LHCN-M2 (cell line): ENCODE measurements at regions not wholly inside any gene's neighbourhood (a gene's known extent, or its start where the extent isn't known, plus 50 kb on each side); places are given as distances from the start of the nearest gene placed in this dataset.
A peak's percentile ranks its signal among the peaks of the same experiment; 100 is the strongest.

Experiments used
- DNase-seq: peaks from one replicate; pipeline ENCODE4 v3.0.0-alpha.2; 2012; ENCODE audit warnings: low read depth

GRCh38 chr16:88284626-88285513, 97.9 kb upstream of the ZNF469 start:
- no peak for DNase-seq

- DNase-seq = no peak
Measured at GRCh38 chr16:88285514-88285822, 97.3 kb upstream of the ZNF469 start.

- DNase-seq = no peak
Measured at GRCh38 chr16:88286301-88286923, 96.3 kb upstream of the ZNF469 start.

GRCh38 chr16:88287219-88287618, 95.5 kb upstream of the ZNF469 start:
- DNase-seq = no peak

- no peak for DNase-seq
Measured at GRCh38 chr16:88288303-88288702, 94.5 kb upstream of the ZNF469 start.

- no peak for DNase-seq
Measured at GRCh38 chr16:88289001-88289400, 93.8 kb upstream of the ZNF469 start.

GRCh38 chr16:88289561-88289960, 93.2 kb upstream of the ZNF469 start:
- DNase-seq = no peak

- no peak for DNase-seq
Measured at GRCh38 chr16:88289968-88290401, 92.8 kb upstream of the ZNF469 start.

- DNase-seq = no peak
Measured at GRCh38 chr16:88290850-88291830, 91.6 kb upstream of the ZNF469 start.

- no peak for DNase-seq
Measured at GRCh38 chr16:88292007-88292970, 90.5 kb upstream of the ZNF469 start.

- no peak for DNase-seq
Measured at GRCh38 chr16:88293097-88293496, 89.7 kb upstream of the ZNF469 start.

GRCh38 chr16:88295671-88296436, 86.9 kb upstream of the ZNF469 start:
- DNase-seq = no peak

- DNase-seq = no peak
Measured at GRCh38 chr16:88296437-88297177, 86.2 kb upstream of the ZNF469 start.

GRCh38 chr16:88297178-88297720, 85.5 kb upstream of the ZNF469 start:
- no peak for DNase-seq

- DNase-seq = no peak
Measured at GRCh38 chr16:88298181-88298832, 84.5 kb upstream of the ZNF469 start.

- peak; percentile 47 for DNase-seq
Measured at GRCh38 chr16:88298833-88299745, 83.7 kb upstream of the ZNF469 start.

GRCh38 chr16:88299751-88300462, 82.9 kb upstream of the ZNF469 start:
- no peak for DNase-seq
